Central memory CD4-positive, alpha-beta T cell (primary cell): ENCODE measurements at regions not wholly inside any gene's neighbourhood (a gene's known extent, or its start where the extent isn't known, plus 50 kb on each side); places are given as distances from the start of the nearest gene placed in this dataset.

Source experiments
- DNase-seq: peaks from one replicate; pipeline ENCODE4 v3.0.0; 2022

DNA sequence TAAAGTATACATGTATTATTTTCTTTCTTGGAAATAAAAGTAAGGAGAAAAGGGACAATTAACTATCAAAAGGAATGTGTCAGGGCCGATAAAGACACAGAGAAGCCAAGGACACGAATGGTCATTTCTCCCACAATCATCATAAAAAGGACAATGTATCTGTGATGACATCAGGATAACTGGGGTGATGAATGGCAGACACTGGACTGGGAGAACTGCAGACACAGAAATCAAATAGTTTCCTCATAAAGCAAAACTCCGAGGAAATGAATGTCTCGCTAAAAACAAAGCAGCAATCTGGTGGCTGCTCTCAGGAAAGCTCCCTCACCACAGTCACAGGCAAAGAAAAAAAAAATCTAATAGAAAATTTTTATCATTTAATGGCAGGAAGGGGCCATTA, 69.3 kb upstream of the NPY start:
- DNase-seq = no peak

GRCh38 chr7:24216576-24217125, 67.3 kb upstream of the NPY start:
- DNase-seq = no peak

GRCh38 chr7:24221500-24221899, 62.5 kb upstream of the NPY start:
- DNase-seq = no peak

- DNase-seq = peak; percentile 0
Observed at GRCh38 chr7:24227068-24227467, 56.9 kb upstream of the NPY start.

DNA sequence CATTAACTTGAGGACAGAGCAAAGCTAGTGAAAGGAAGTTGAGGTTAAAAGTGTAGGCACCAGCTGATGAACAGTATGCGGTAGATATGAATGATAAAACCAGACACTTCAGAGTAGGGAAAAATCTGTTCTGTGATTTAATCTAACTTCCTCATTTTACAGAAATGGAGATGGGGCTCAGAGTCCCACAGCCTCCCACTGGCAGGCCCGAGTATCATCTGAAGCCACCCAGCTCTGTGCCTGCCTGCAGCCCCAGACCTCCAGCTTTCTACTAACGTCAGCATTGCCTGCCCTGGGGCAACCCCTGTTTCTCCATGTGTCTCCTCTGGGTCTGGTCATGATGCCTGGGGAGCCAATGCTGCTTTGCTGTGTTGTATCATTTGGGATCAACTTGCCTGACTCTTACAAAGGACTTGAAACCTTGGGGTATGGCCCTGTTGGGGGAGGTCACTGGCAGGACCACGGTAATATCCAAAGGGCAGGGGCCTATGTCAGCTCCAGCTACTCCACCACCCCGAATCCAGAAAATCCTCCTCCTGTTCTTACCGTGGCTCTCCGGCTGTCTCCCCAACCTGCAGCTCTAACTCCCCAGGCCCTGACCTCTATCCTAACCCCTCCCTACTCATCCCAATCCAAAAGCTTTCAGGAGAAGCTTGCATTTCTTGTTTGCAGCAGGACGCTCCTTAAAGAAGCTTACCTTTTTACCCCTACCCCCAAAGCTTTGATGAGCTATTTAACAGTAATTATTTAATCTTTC, 56.2 kb upstream of the NPY start:
- DNase-seq = peak; percentile 43

- no peak for DNase-seq
Observed at GRCh38 chr7:24229481-24230226, 54.3 kb upstream of the NPY start.

DNA sequence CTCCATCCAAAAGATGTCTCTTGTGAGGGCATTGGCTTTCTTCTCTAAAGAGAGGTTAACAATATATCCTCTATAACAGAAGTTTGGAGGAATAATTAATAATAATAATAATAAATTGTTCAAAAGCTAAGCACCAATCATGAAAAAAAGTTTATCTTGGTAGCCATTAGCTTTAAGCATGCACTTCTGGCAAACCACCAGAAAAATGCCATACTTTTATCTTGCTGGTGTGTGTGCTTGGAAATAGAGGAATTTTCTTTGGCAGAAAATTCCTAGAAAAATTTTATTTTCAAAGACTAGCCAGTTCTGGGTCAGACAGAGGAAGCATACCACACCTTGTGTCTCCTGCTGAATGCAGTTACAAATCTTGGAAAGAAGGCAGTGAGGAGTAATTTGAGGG, 52.5 kb upstream of the NPY start:
- DNase-seq = no peak

DNA sequence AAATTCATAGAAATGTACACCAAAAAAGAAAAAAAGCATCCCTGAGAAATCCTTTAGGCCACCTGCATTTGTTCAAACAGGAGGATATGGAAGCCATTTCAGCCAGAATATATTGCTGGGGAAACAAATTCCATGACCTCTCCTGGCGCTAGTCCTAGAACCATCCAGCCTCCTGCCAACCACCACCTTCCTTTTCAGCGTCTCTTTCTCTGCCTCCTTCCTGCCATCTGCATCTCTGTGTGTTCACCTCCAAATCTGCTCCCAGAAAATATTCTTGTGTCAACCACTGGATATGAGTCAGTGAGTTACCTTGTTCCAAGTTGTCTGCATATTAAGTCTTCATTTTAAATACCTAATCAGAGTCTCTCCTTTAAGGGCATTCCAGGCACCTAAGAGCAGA, 50.6 kb upstream of the NPY start:
- DNase-seq = no peak
